Right lobe of liver (tissue), 4 donors: ENCODE measurements at regions not wholly inside any gene's neighbourhood (a gene's known extent, or its start where the extent isn't known, plus 50 kb on each side); places are given as distances from the start of the nearest gene placed in this dataset.
"Not testable (repeated sequence)": the region's sequence is repeated elsewhere in the genome, so short reads cannot be mapped to it uniquely, and the experiment has no call there.

ENCODE experiments used
- CTCF ChIP-seq, 4 donors: fragments of 200-600 bp in 3 of 4; fragments of 450-650 bp in 1 of 4; IDR thresholded peaks; one replicate each; pipeline versions ENCODE4 v1.5.1 to v1.8.0; 2016 to 2022; ENCODE audit warnings: antibody characterized with exemption in 4 of 4, mild to moderate bottlenecking in 2 of 4
- POLR2A ChIP-seq: fragments of 450-650 bp; IDR thresholded peaks from one replicate; pipeline ENCODE4 v1.6.1; 2017; ENCODE audit warnings: antibody characterized with exemption, mild to moderate bottlenecking
- donor health status: DM: no; HTN: no; CAD: no.
- donor health status: DM: no; HTN: no; CAD: no.
- donor health status: DM: no; HTN: yes; CAD: no.

GRCh38 chr14:106163812-106164211 lies 637.4 kb downstream of the TMEM121 start:
- not testable (repeated sequence) for TF ChIP-seq CTCF (IDR thresholded peaks at IDR 0.05); POLR2A
